PC-3 (cell line): ENCODE measurements at regions not wholly inside any gene's neighbourhood (a gene's known extent, or its start where the extent isn't known, plus 50 kb on each side); places are given as distances from the start of the nearest gene placed in this dataset.

Experiments used
- EZH2phosphoT487 ChIP-seq: fragments of 300-600 bp; sonication (generic); IDR thresholded peaks from 2 replicates; pipeline ENCODE4 v1.6.1; 2018; ENCODE audit warnings: mild to moderate bottlenecking, antibody characterized with exemption, low read length, borderline replicate concordance
- TF ChIP-seq, protein P1 (sequence below): fragments of 300-600 bp; sonication (generic); conservative IDR thresholded peaks from 2 replicates; pipeline ENCODE4 v1.5.1; 2017; ENCODE audit warnings: antibody characterized with exemption, low read depth, mild to moderate bottlenecking, low read length

DNA sequence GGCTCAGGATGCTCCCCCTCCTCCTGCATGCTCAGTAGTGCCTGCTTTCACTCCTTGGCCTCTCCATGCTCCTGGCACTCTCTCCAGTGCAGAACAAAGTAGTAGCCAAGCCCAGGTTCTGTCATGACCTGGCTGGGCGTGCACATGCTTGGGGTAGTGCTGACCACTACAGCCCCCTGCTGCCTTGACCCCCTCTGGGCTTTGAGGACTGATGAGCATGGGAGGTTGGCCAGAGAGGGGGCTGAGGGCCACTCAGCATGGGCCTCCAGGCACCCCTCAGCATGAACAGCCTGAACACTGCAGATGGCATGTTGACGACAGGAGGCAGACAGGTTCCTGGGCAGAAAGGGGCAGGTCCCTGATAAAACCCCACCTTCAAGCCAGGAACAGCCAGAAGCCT, 935.7 kb upstream of the PRMT6 start:
- TF ChIP-seq, protein P1, sequence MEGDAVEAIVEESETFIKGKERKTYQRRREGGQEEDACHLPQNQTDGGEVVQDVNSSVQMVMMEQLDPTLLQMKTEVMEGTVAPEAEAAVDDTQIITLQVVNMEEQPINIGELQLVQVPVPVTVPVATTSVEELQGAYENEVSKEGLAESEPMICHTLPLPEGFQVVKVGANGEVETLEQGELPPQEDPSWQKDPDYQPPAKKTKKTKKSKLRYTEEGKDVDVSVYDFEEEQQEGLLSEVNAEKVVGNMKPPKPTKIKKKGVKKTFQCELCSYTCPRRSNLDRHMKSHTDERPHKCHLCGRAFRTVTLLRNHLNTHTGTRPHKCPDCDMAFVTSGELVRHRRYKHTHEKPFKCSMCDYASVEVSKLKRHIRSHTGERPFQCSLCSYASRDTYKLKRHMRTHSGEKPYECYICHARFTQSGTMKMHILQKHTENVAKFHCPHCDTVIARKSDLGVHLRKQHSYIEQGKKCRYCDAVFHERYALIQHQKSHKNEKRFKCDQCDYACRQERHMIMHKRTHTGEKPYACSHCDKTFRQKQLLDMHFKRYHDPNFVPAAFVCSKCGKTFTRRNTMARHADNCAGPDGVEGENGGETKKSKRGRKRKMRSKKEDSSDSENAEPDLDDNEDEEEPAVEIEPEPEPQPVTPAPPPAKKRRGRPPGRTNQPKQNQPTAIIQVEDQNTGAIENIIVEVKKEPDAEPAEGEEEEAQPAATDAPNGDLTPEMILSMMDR = no peak
- TF ChIP-seq EZH2phosphoT487 = no peak
